22Rv1 (cell line): ENCODE measurements at regions not wholly inside any gene's neighbourhood (a gene's known extent, or its start where the extent isn't known, plus 50 kb on each side); places are given as distances from the start of the nearest gene placed in this dataset.

Experiments used
- H3K27ac ChIP-seq: fragments of 450-650 bp; 2 replicates; pipeline ENCODE4 v1.5.1; 2017
- CTCF ChIP-seq: fragments of 450-650 bp; IDR thresholded peaks from 2 replicates; pipeline ENCODE4 v1.5.1; 2017; ENCODE audit warnings: mild to moderate bottlenecking
- ZFX ChIP-seq: fragments of 450-650 bp; IDR thresholded peaks from 2 replicates; pipeline ENCODE4 v1.6.1; 2017; ENCODE audit warnings: antibody characterized with exemption, borderline replicate concordance

- H3K27ac ChIP-seq, result no peak overlapping the region
- no peak for TF ChIP-seq CTCF
- no peak for TF ChIP-seq ZFX
These were observed 140.0 kb upstream of the UBE2E1 start for GRCh38 chr3:23665741-23666140.

- no peak for TF ChIP-seq ZFX
- TF ChIP-seq CTCF, result no peak
- no peak overlapping the region for H3K27ac ChIP-seq
These were observed 138.9 kb upstream of the UBE2E1 start for GRCh38 chr3:23666818-23667217.

GRCh38 chr3:23667536-23668429, 138.0 kb upstream of the UBE2E1 start:
- no peak for TF ChIP-seq ZFX
- TF ChIP-seq CTCF, result no peak
- H3K27ac ChIP-seq, result no peak overlapping the region

GRCh38 chr3:23668430-23668904, 137.3 kb upstream of the UBE2E1 start:
- no peak overlapping the region for H3K27ac ChIP-seq
- TF ChIP-seq CTCF, result no peak
- TF ChIP-seq ZFX, result no peak

GRCh38 chr3:23669541-23670255, 136.1 kb upstream of the UBE2E1 start:
- no peak overlapping the region for H3K27ac ChIP-seq

GRCh38 chr3:23671851-23672589, 133.7 kb upstream of the UBE2E1 start:
- no peak overlapping the region for H3K27ac ChIP-seq
- TF ChIP-seq ZFX, result no peak
- no peak for TF ChIP-seq CTCF

More at GRCh38 chr3:23669541-23670255, 136.1 kb upstream of the UBE2E1 start:
- TF ChIP-seq CTCF (no peak), ZFX (no peak)
